DOHH2 (cell line): ENCODE measurements at regions not wholly inside any gene's neighbourhood (a gene's known extent, or its start where the extent isn't known, plus 50 kb on each side); places are given as distances from the start of the nearest gene placed in this dataset.

Experiments
- H3F3A ChIP-seq: fragments of 200-600 bp; sonication (generic), shearing (Covaris generic); 2 replicates; pipeline ENCODE4 v1.6.0; 2016; ENCODE audit warnings: antibody characterized with exemption, mild to moderate bottlenecking; ENCODE audit not compliant: control insufficient read depth, insufficient read depth
- H3K27ac ChIP-seq: fragments of 200-600 bp; sonication (generic); 2 replicates; pipeline ENCODE4 v1.5.1; 2014; ENCODE audit warnings: low read depth, mild to moderate bottlenecking, low read length, moderate library complexity
- H3K27me3 ChIP-seq: fragments of 200-600 bp; sonication (generic); 2 replicates; pipeline ENCODE4 v1.6.1; 2014; ENCODE audit warnings: mild to moderate bottlenecking, low read length, mixed read lengths; ENCODE audit not compliant: control insufficient read depth
- H3K36me3 ChIP-seq: fragments of 200-600 bp; sonication (generic); 2 replicates; pipeline ENCODE4 v1.6.1; 2014; ENCODE audit warnings: mild to moderate bottlenecking, low read length, moderate library complexity, mixed read lengths; ENCODE audit not compliant: control insufficient read depth
- H3K4me1 ChIP-seq: fragments of 200-600 bp; sonication (generic); 2 replicates; pipeline ENCODE4 v1.6.1; 2014; ENCODE audit warnings: mild to moderate bottlenecking, low read length, mixed read lengths; ENCODE audit not compliant: control insufficient read depth
- H3K4me2 ChIP-seq: fragments of 200-600 bp; sonication (generic); 2 replicates; pipeline ENCODE4 v1.6.0; 2014; ENCODE audit warnings: mild to moderate bottlenecking, low read length, moderate library complexity
- H3K4me3 ChIP-seq: fragments of 200-600 bp; sonication (generic); 2 replicates; pipeline ENCODE4 v1.5.1; 2014; ENCODE audit warnings: mild to moderate bottlenecking, low read length, mixed read lengths
- H3K79me2 ChIP-seq: fragments of 200-600 bp; sonication (generic); 2 replicates; pipeline ENCODE4 v1.6.1; 2014; ENCODE audit warnings: mild to moderate bottlenecking, low read length, mixed read lengths; ENCODE audit not compliant: control insufficient read depth
- H3K9me2 ChIP-seq: fragments of 200-600 bp; sonication (generic); replicated peaks from 2 replicates; pipeline ENCODE4 v1.6.1; 2014; ENCODE audit warnings: mild to moderate bottlenecking, low read length, mixed read lengths; ENCODE audit not compliant: control insufficient read depth
- H3K9me3 ChIP-seq: fragments of 200-600 bp; sonication (generic); 2 replicates; pipeline ENCODE4 v1.6.1; 2014; ENCODE audit warnings: antibody characterized with exemption, low read length, mixed read lengths; ENCODE audit not compliant: control insufficient read depth, insufficient read depth
- H4K20me1 ChIP-seq: fragments of 200-600 bp; sonication (generic); 2 replicates; pipeline ENCODE4 v1.6.0; 2014; ENCODE audit warnings: low read depth, mild to moderate bottlenecking, antibody characterized with exemption, low read length, moderate library complexity; ENCODE audit not compliant: control insufficient read depth, insufficient read depth
- EZH2phosphoT487 ChIP-seq: fragments of 200-600 bp; sonication (generic); IDR thresholded peaks from 2 replicates; pipeline ENCODE4 v1.6.1; 2017; ENCODE audit warnings: borderline replicate concordance, mild to moderate bottlenecking, antibody characterized with exemption, low read length, moderate library complexity, mixed read lengths
- TF ChIP-seq, protein P1 (sequence below): fragments of 200-600 bp; sonication (generic); IDR thresholded peaks from one replicate; pipeline ENCODE4 v1.5.1; 2014; ENCODE audit warnings: antibody characterized with exemption, mild to moderate bottlenecking, low read depth, low read length; ENCODE audit not compliant: poor library complexity, severe bottlenecking

DNA sequence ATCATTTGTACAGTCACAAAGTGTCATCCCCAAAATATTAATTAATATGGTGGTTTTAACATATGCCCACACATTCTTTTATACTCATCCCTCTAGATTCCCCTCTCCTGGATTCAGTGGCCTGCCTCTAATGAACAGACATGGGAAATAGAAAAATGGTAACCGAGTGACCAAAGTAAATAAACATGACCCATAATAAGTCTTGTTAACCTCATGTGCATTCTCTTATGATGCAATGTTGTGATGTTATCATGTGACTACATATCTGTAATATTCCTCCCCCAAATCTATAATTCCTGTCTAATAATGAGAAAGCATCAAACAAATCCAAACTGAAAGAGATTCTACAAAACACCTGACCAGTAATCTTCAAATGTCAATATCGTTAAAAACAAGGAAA, 164.5 kb upstream of the PRSS1 start:
- Histone ChIP-seq H3K9me2 (no peaks in the 10 kb centered on the region), H3F3A (no peaks in the 10 kb centered on the region), H3K79me2 (no peaks in the 10 kb centered on the region), H3K4me3 (no peak overlapping the region), H3K36me3 (no peaks in the 10 kb centered on the region), H4K20me1 (no peaks in the 10 kb centered on the region), H3K4me2 (no peak overlapping the region), H3K4me1 (no peaks in the 10 kb centered on the region), H3K9me3 (no peaks in the 10 kb centered on the region), H3K27me3 (peaks cover 3% of the 10 kb centered on the region; the same call in 1 of the 2 replicates), H3K27ac (no peak overlapping the region)
- TF ChIP-seq, protein P1, sequence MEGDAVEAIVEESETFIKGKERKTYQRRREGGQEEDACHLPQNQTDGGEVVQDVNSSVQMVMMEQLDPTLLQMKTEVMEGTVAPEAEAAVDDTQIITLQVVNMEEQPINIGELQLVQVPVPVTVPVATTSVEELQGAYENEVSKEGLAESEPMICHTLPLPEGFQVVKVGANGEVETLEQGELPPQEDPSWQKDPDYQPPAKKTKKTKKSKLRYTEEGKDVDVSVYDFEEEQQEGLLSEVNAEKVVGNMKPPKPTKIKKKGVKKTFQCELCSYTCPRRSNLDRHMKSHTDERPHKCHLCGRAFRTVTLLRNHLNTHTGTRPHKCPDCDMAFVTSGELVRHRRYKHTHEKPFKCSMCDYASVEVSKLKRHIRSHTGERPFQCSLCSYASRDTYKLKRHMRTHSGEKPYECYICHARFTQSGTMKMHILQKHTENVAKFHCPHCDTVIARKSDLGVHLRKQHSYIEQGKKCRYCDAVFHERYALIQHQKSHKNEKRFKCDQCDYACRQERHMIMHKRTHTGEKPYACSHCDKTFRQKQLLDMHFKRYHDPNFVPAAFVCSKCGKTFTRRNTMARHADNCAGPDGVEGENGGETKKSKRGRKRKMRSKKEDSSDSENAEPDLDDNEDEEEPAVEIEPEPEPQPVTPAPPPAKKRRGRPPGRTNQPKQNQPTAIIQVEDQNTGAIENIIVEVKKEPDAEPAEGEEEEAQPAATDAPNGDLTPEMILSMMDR, result no peak

DNA sequence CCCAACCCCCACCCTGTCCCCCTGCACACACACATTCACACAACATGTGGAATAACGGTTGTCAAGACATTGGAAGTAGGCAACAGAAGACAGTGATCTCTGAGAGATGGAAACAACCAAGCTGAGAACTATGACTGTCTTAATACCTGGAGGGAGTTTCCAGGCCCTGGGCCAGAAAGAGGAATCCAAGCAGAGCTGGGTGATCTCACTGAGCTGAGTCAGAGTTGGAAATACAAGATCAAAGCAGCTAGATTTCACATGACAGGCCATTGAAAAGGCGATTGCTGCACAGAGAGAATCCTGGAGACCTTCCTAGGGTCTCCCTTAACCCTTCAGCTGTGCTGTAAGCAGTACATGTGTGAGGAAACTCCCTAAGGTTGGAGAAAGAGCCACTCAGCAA, 165.8 kb upstream of the PRSS1 start:
- no peak overlapping the region for H3K4me2 ChIP-seq
- no peaks in the 10 kb centered on the region for H4K20me1 ChIP-seq
- H3K27ac ChIP-seq, result no peak overlapping the region
- no peaks in the 10 kb centered on the region for H3K79me2 ChIP-seq
- H3K36me3 ChIP-seq, result no peaks in the 10 kb centered on the region
- no peaks in the 10 kb centered on the region for H3K4me1 ChIP-seq
- TF ChIP-seq, protein P1, result no peak
- no peak for TF ChIP-seq EZH2phosphoT487
- no peaks in the 10 kb centered on the region for H3K9me2 ChIP-seq
- no peaks in the 10 kb centered on the region for H3K9me3 ChIP-seq
- H3F3A ChIP-seq, result no peaks in the 10 kb centered on the region
- H3K4me3 ChIP-seq, result no peak overlapping the region
- peaks cover 5% of the 10 kb centered on the region; the same call in 1 of the 2 replicates for H3K27me3 ChIP-seq

GRCh38 chr7:142582351-142582750, 166.9 kb upstream of the PRSS1 start:
- TF ChIP-seq, protein P1, result no peak
- no peak for TF ChIP-seq EZH2phosphoT487
- H4K20me1 ChIP-seq, result no peaks in the 10 kb centered on the region
- H3K27ac ChIP-seq, result no peak overlapping the region
- H3K4me2 ChIP-seq, result no peak overlapping the region
- no peaks in the 10 kb centered on the region for H3K9me3 ChIP-seq
- H3K9me2 ChIP-seq, result no peaks in the 10 kb centered on the region
- H3K79me2 ChIP-seq, result no peaks in the 10 kb centered on the region
- H3K4me3 ChIP-seq, result no peak overlapping the region
- H3K4me1 ChIP-seq, result no peaks in the 10 kb centered on the region
- H3K27me3 ChIP-seq, result peaks cover 5% of the 10 kb centered on the region; the same call in 1 of the 2 replicates
- H3K36me3 ChIP-seq, result no peaks in the 10 kb centered on the region
- H3F3A ChIP-seq, result no peaks in the 10 kb centered on the region

GRCh38 chr7:142581341-142581740, 167.9 kb upstream of the PRSS1 start:
- Histone ChIP-seq H3K27me3 (peaks cover 5% of the 10 kb centered on the region; the same call in 1 of the 2 replicates), H3K4me3 (no peak overlapping the region), H3K9me2 (no peaks in the 10 kb centered on the region), H3K27ac (no peak overlapping the region), H3K4me2 (no peak overlapping the region), H3K79me2 (no peaks in the 10 kb centered on the region), H3K4me1 (no peaks in the 10 kb centered on the region), H3K36me3 (no peaks in the 10 kb centered on the region), H3F3A (no peaks in the 10 kb centered on the region), H4K20me1 (no peaks in the 10 kb centered on the region), H3K9me3 (no peaks in the 10 kb centered on the region)
- TF ChIP-seq, protein P1, result no peak
- no peak for TF ChIP-seq EZH2phosphoT487
